ENCODE measurements at regions not wholly inside any gene's neighbourhood (a gene's known extent, or its start where the extent isn't known, plus 50 kb on each side); places are given as distances from the start of the nearest gene placed in this dataset.

DNA sequence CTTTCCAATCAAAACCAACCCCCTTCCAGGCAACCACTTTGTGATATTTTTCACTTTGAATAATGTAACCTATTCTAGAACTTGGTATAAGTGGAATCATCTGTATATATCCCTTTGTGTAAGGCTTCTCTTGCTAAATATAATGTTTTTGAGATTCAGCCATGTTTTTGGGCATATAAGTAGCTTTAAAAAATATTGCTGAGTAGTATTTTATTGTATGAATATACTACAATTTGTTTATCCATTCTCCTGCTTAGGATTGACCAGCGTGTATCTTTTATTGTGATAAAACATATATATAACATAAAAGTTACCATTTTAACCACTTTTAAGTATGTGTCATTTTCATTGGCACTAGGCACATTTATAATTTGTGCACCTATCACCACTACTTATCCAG, 79.8 kb upstream of the GPR139 start:
- 4% methylated on average over 1 of the region's 1 CpG for WGBS (ENCODE audit: low lambda C conversion rate)
- H2AFZ ChIP-seq (ENCODE audit: low read length): no peak overlapping the region
- no peaks in the 10 kb centered on the region for H3K36me3 ChIP-seq (replicated peaks in 1 of 2; ENCODE audit: control insufficient read depth in 1 of 2, insufficient read depth in 2 of 2, low read length in 2 of 2)
- H3K9ac ChIP-seq (ENCODE audit: insufficient read depth, low read depth, low read length): no peak overlapping the region
- H4K20me1 ChIP-seq (ENCODE audit: insufficient read depth, low read length): no peaks in the 10 kb centered on the region
- POLR2A ChIA-PET: no interaction called here
- H3K4me3 ChIP-seq (replicated peaks in 1 of 3; ENCODE audit: insufficient read depth in 1 of 3, low read depth in 2 of 3, low read length in 3 of 3): no peak overlapping the region
- FAIRE-seq (no peak), ATAC-seq (no peak), DNase-seq (ENCODE audit: low spot score) (no peak)
- no peaks in the 10 kb centered on the region for H3K27me3 ChIP-seq (ENCODE audit: control insufficient read depth in 1 of 2, insufficient read depth in 2 of 2, low read length in 2 of 2)
- no peak overlapping the region for H3K4me2 ChIP-seq (ENCODE audit: low read depth, low read length)
- intact Hi-C loops (cut with micrococcal nuclease; ENCODE audit: unreplicated experiment): no loop called here
- TF ChIP-seq, protein P1, sequence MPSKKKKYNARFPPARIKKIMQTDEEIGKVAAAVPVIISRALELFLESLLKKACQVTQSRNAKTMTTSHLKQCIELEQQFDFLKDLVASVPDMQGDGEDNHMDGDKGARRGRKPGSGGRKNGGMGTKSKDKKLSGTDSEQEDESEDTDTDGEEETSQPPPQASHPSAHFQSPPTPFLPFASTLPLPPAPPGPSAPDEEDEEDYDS (CRISPR knock-in tag; IDR thresholded peaks at IDR 0.05): no peak
- TF ChIP-seq, protein P2, sequence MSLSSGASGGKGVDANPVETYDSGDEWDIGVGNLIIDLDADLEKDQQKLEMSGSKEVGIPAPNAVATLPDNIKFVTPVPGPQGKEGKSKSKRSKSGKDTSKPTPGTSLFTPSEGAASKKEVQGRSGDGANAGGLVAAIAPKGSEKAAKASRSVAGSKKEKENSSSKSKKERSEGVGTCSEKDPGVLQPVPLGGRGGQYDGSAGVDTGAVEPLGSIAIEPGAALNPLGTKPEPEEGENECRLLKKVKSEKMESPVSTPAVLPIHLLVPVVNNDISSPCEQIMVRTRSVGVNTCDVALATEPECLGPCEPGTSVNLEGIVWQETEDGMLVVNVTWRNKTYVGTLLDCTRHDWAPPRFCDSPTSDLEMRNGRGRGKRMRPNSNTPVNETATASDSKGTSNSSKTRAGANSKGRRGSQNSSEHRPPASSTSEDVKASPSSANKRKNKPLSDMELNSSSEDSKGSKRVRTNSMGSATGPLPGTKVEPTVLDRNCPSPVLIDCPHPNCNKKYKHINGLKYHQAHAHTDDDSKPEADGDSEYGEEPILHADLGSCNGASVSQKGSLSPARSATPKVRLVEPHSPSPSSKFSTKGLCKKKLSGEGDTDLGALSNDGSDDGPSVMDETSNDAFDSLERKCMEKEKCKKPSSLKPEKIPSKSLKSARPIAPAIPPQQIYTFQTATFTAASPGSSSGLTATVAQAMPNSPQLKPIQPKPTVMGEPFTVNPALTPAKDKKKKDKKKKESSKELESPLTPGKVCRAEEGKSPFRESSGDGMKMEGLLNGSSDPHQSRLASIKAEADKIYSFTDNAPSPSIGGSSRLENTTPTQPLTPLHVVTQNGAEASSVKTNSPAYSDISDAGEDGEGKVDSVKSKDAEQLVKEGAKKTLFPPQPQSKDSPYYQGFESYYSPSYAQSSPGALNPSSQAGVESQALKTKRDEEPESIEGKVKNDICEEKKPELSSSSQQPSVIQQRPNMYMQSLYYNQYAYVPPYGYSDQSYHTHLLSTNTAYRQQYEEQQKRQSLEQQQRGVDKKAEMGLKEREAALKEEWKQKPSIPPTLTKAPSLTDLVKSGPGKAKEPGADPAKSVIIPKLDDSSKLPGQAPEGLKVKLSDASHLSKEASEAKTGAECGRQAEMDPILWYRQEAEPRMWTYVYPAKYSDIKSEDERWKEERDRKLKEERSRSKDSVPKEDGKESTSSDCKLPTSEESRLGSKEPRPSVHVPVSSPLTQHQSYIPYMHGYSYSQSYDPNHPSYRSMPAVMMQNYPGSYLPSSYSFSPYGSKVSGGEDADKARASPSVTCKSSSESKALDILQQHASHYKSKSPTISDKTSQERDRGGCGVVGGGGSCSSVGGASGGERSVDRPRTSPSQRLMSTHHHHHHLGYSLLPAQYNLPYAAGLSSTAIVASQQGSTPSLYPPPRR (CRISPR knock-in tag; IDR thresholded peaks at IDR 0.05; ENCODE audit: borderline replicate concordance): no peak
- TF ChIP-seq ZBTB42 (CRISPR knock-in tag; IDR thresholded peaks at IDR 0.05): no peak
- TF ChIP-seq ZFP36L2 (CRISPR knock-in tag; IDR thresholded peaks at IDR 0.05): no peak
- TF ChIP-seq MAFF (IDR thresholded peaks at IDR 0.05; ENCODE audit: low read depth, low read length): peak; percentile 55; the same call in 1 of the 2 replicates
- TF ChIP-seq NPAS2 (CRISPR knock-in tag; IDR thresholded peaks at IDR 0.05; ENCODE audit: borderline replicate concordance): no peak
- TF ChIP-seq HNRNPK (IDR thresholded peaks at IDR 0.05; ENCODE audit: low read depth, low read length, poor library complexity, severe bottlenecking): peak; percentile 5
- TF ChIP-seq TCF12 (IDR thresholded peaks at IDR 0.05): no peak
- TF ChIP-seq TCF12 (CRISPR knock-in tag; IDR thresholded peaks at IDR 0.05): no peak
- TF ChIP-seq MAFK (conservative IDR thresholded peaks at IDR 0.05 in 1 of 2, IDR thresholded peaks at IDR 0.05 in 1 of 2; ENCODE audit: low read length in 2 of 2): peak; percentile 17 to 64; a peak in 2 of 4 replicates
- TF ChIP-seq, protein P3, sequence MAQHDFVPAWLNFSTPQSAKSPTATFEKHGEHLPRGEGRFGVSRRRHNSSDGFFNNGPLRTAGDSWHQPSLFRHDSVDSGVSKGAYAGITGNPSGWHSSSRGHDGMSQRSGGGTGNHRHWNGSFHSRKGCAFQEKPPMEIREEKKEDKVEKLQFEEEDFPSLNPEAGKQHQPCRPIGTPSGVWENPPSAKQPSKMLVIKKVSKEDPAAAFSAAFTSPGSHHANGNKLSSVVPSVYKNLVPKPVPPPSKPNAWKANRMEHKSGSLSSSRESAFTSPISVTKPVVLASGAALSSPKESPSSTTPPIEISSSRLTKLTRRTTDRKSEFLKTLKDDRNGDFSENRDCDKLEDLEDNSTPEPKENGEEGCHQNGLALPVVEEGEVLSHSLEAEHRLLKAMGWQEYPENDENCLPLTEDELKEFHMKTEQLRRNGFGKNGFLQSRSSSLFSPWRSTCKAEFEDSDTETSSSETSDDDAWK (CRISPR knock-in tag; IDR thresholded peaks at IDR 0.05): no peak
- no peaks in the 10 kb centered on the region for H3K9me3 ChIP-seq (ENCODE audit: low read length)
- no peaks in the 10 kb centered on the region for H3K79me2 ChIP-seq (ENCODE audit: insufficient read depth, low read length)
- CTCF ChIA-PET (ENCODE audit: low intra/inter-chr PET ratio, low total read pairs): no interaction called here
- H3K4me1 ChIP-seq (ENCODE audit: insufficient read depth, low read length): no peaks in the 10 kb centered on the region
- no TSS peak for BruUV-seq (replicated peaks)
- in situ Hi-C loops (cut with HindIII; ENCODE audit: extremely low pct_ligation_motif_present, low pct_unique_long_range_greater_than_20kb): no loop called here
- no peak overlapping the region for H3K27ac ChIP-seq (ENCODE audit: extremely low read length, insufficient read depth, low read length)
